Gastrocnemius medialis (tissue), 4 donors: ENCODE measurements at regions not wholly inside any gene's neighbourhood (a gene's known extent, or its start where the extent isn't known, plus 50 kb on each side); places are given as distances from the start of the nearest gene placed in this dataset.

ENCODE experiments used
- POLR2A ChIP-seq, 2 donors: fragments of 450-650 bp; IDR thresholded peaks; one replicate each; pipeline ENCODE4 v1.6.1; 2017; ENCODE audit warnings: antibody characterized with exemption in 2 of 2, mild to moderate bottlenecking in 2 of 2, moderate library complexity in 2 of 2
- TF ChIP-seq, protein P1 (sequence below), 5 experiments: fragments of 450-650 bp in 3 of 5; fragments of 200-600 bp in 2 of 5; sonication (generic) in 2 of 5; IDR thresholded peaks in 4 of 5; conservative IDR thresholded peaks in 1 of 5; 1 replicate in 4 of 5; 2 replicates in 1 of 5; pipeline ENCODE4 v1.5.1; 2016 to 2019; ENCODE audit warnings: antibody characterized with exemption in 5 of 5, mild to moderate bottlenecking in 3 of 5, moderate library complexity in 3 of 5

DNA sequence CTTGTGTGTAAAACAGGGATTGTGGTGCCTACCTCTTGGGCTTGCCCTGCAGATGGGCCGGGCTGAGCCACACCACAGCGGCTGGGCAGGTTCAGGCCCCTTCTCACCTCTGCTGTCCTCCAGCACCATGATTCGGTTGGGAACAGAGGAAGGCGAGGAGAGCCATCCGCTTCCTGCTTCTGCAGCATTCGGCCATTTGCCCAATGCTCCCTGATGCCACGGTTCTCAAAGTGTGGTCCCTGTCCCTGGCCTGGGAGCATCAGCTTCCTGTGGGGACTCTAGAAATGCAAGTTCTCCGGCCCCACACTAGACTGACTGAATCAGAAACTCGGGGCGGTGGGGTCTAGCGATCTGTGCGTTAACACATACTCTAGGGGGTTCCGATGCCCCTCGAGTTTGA is 65.1 kb downstream of the RRM2 start:
- TF ChIP-seq, protein P1, sequence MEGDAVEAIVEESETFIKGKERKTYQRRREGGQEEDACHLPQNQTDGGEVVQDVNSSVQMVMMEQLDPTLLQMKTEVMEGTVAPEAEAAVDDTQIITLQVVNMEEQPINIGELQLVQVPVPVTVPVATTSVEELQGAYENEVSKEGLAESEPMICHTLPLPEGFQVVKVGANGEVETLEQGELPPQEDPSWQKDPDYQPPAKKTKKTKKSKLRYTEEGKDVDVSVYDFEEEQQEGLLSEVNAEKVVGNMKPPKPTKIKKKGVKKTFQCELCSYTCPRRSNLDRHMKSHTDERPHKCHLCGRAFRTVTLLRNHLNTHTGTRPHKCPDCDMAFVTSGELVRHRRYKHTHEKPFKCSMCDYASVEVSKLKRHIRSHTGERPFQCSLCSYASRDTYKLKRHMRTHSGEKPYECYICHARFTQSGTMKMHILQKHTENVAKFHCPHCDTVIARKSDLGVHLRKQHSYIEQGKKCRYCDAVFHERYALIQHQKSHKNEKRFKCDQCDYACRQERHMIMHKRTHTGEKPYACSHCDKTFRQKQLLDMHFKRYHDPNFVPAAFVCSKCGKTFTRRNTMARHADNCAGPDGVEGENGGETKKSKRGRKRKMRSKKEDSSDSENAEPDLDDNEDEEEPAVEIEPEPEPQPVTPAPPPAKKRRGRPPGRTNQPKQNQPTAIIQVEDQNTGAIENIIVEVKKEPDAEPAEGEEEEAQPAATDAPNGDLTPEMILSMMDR (IDR thresholded peaks at IDR 0.05 in 4 of 5, conservative IDR thresholded peaks at IDR 0.05 in 1 of 5) = no peak
- TF ChIP-seq POLR2A (IDR thresholded peaks at IDR 0.05) = no peak
